KBM-7 (cell line): ENCODE measurements at regions not wholly inside any gene's neighbourhood (a gene's known extent, or its start where the extent isn't known, plus 50 kb on each side); places are given as distances from the start of the nearest gene placed in this dataset.

Experiments
- DNase-seq: peaks from one replicate; pipeline ENCODE4 v3.0.0-alpha.2; 2015
- in situ Hi-C: fragments of 300-500 bp; cut with MboI; formaldehyde crosslinking; loops from 2 replicates; pipeline ENCODE4 v1.14.3; 2020; ENCODE audit warnings: low sequenced_read_pairs, low pct_unique_long_range_greater_than_20kb, mixed read lengths

GRCh38 chr3:1632128-1632527 is 466.5 kb upstream of the CNTN4 start:
- no peak for DNase-seq
- in situ Hi-C loops: no loop called here

- in situ Hi-C loops: no loop called here
- DNase-seq: no peak
These were observed 436.8 kb upstream of the CNTN4 start for GRCh38 chr3:1661839-1662238.

- no peak for DNase-seq
- in situ Hi-C loops: no loop called here
These were observed 434.4 kb upstream of the CNTN4 start for GRCh38 chr3:1664266-1664665.

GRCh38 chr3:1666865-1667264 is 431.8 kb upstream of the CNTN4 start:
- no peak for DNase-seq
- in situ Hi-C loops: no loop called here

- in situ Hi-C loops: no loop called here
- DNase-seq: no peak
These were observed 421.0 kb upstream of the CNTN4 start for GRCh38 chr3:1677576-1678156.

GRCh38 chr3:1692428-1692827 is 406.2 kb upstream of the CNTN4 start:
- no peak for DNase-seq
- in situ Hi-C loops: no loop called here

- peak; percentile 12 for DNase-seq
- in situ Hi-C loops: no loop called here
These were observed 405.5 kb upstream of the CNTN4 start for GRCh38 chr3:1693145-1693544.

- in situ Hi-C loops: no loop called here
- no peak for DNase-seq
These were observed 401.9 kb upstream of the CNTN4 start for GRCh38 chr3:1696669-1697275.

- no peak for DNase-seq
- in situ Hi-C loops: no loop called here
These were observed 399.2 kb upstream of the CNTN4 start for GRCh38 chr3:1699361-1699920.

- in situ Hi-C loops: no loop called here
- no peak for DNase-seq
These were observed 398.0 kb upstream of the CNTN4 start for GRCh38 chr3:1700650-1701049.

- in situ Hi-C loops: no loop called here
- DNase-seq: no peak
These were observed 395.5 kb upstream of the CNTN4 start for GRCh38 chr3:1703169-1703568.

- DNase-seq: no peak
- in situ Hi-C loops: no loop called here
These were observed 388.0 kb upstream of the CNTN4 start for GRCh38 chr3:1710663-1711062.

GRCh38 chr3:1717524-1717923 is 381.1 kb upstream of the CNTN4 start:
- no peak for DNase-seq
- in situ Hi-C loops: no loop called here

- in situ Hi-C loops: no loop called here
- DNase-seq: no peak
These were observed 374.9 kb upstream of the CNTN4 start for GRCh38 chr3:1723726-1724125.

GRCh38 chr3:1726741-1727140 is 371.9 kb upstream of the CNTN4 start:
- in situ Hi-C loops: no loop called here
- no peak for DNase-seq

GRCh38 chr3:1727242-1727641 is 371.4 kb upstream of the CNTN4 start:
- in situ Hi-C loops: no loop called here
- no peak for DNase-seq

GRCh38 chr3:1728510-1728909 is 370.2 kb upstream of the CNTN4 start:
- DNase-seq: no peak
- in situ Hi-C loops: no loop called here

- DNase-seq: no peak
- in situ Hi-C loops: no loop called here
These were observed 364.1 kb upstream of the CNTN4 start for GRCh38 chr3:1734494-1735122.

GRCh38 chr3:1752205-1752604 is 346.5 kb upstream of the CNTN4 start:
- DNase-seq: no peak

GRCh38 chr3:1766384-1766783 is 332.3 kb upstream of the CNTN4 start:
- in situ Hi-C loops: no loop called here
- no peak for DNase-seq

More at GRCh38 chr3:1752205-1752604, 346.5 kb upstream of the CNTN4 start:
- in situ Hi-C loops: no loop called here

- DNase-seq: no peak
- in situ Hi-C loops: no loop called here
These were observed 325.0 kb upstream of the CNTN4 start for GRCh38 chr3:1773679-1774078.
